ENCODE measurements at regions not wholly inside any gene's neighbourhood (a gene's known extent, or its start where the extent isn't known, plus 50 kb on each side); places are given as distances from the start of the nearest gene placed in this dataset.

GRCh38 chr10:33418301-33418700 is 83.8 kb upstream of the NRP1 start:
- H3K4me3 ChIP-seq (ENCODE audit: insufficient read length, low read depth): no peak overlapping the region
- no peaks in the 10 kb centered on the region for H3K9me3 ChIP-seq (ENCODE audit: insufficient read depth, low read length)
- no peak overlapping the region for H3K9ac ChIP-seq (ENCODE audit: insufficient read length, low read depth)
- H3K27me3 ChIP-seq (ENCODE audit: insufficient read depth, insufficient read length): no peaks in the 10 kb centered on the region
- no peaks in the 10 kb centered on the region for H3K4me1 ChIP-seq (ENCODE audit: insufficient read depth, insufficient read length)
- H3K36me3 ChIP-seq (ENCODE audit: insufficient read depth, insufficient read length, low read length): no peaks in the 10 kb centered on the region
- no peak for TF ChIP-seq YY1 (IDR thresholded peaks at IDR 0.05; ENCODE audit: insufficient read depth, insufficient read length)
- no peak for TF ChIP-seq ZNF274 (IDR thresholded peaks at IDR 0.05; ENCODE audit: low read depth, low read length)
- TF ChIP-seq SUZ12 (IDR thresholded peaks at IDR 0.05; ENCODE audit: extremely low read depth, insufficient read depth, insufficient read length): no peak
- DNase-seq (ENCODE audit: low read depth, low spot score): no peak

DNA sequence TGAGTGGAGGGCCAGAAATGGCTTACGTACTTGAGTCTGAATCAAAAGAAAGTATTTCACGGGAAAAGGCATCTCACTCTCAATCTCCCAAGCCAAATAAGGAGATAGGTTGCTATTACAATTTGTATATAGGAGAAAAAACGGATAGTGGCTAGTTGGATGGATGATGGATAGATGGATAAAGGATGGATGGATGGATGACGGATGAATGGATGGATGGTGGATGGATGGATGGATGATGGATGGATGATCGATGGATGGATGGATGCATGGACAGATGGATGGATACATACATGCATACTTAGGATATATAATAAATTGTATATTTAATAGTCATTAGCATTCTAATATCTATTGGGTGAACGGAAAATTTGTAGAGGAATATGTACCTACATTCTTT is 82.2 kb upstream of the NRP1 start:
- H3K9me3 ChIP-seq (ENCODE audit: insufficient read depth, low read length): no peaks in the 10 kb centered on the region
- no peaks in the 10 kb centered on the region for H3K4me1 ChIP-seq (ENCODE audit: insufficient read depth, insufficient read length)
- H3K4me3 ChIP-seq (ENCODE audit: insufficient read length, low read depth): no peak overlapping the region
- no peaks in the 10 kb centered on the region for H3K36me3 ChIP-seq (ENCODE audit: insufficient read depth, insufficient read length, low read length)
- no peak for TF ChIP-seq SUZ12 (IDR thresholded peaks at IDR 0.05; ENCODE audit: extremely low read depth, insufficient read depth, insufficient read length)
- TF ChIP-seq YY1 (IDR thresholded peaks at IDR 0.05; ENCODE audit: insufficient read depth, insufficient read length): no peak
- no peak for TF ChIP-seq ZNF274 (IDR thresholded peaks at IDR 0.05; ENCODE audit: low read depth, low read length)
- no peak overlapping the region for H3K9ac ChIP-seq (ENCODE audit: insufficient read length, low read depth)
- H3K27me3 ChIP-seq (ENCODE audit: insufficient read depth, insufficient read length): no peaks in the 10 kb centered on the region
- DNase-seq (ENCODE audit: low read depth, low spot score): no peak

DNA sequence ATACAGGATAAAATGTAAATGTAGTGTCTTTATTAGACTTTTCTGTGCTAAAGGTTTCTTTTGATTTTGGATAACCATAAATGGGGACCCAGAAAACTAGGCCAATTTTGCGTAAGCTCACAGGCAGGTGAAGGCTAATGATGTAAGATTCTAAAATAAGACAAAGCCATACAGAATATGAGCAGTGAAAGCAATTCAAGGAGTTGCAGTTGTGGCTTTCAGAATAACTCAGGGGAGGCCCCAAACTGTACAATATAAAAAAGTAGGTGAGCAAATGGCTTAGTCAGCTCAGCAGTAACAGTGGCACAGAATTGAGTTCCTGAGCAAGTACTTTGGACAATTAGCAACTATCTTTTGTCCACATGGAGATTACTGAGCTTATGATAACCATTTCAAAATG is 81.7 kb upstream of the NRP1 start:
- Histone ChIP-seq H3K4me1 (ENCODE audit: insufficient read depth, insufficient read length) (no peaks in the 10 kb centered on the region), H3K27me3 (ENCODE audit: insufficient read depth, insufficient read length) (no peaks in the 10 kb centered on the region), H3K9me3 (ENCODE audit: insufficient read depth, low read length) (no peaks in the 10 kb centered on the region), H3K36me3 (ENCODE audit: insufficient read depth, insufficient read length, low read length) (no peaks in the 10 kb centered on the region), H3K9ac (ENCODE audit: insufficient read length, low read depth) (no peak overlapping the region), H3K4me3 (ENCODE audit: insufficient read length, low read depth) (no peak overlapping the region)
- DNase-seq (ENCODE audit: low read depth, low spot score): no peak
- no peak for TF ChIP-seq SUZ12 (IDR thresholded peaks at IDR 0.05; ENCODE audit: extremely low read depth, insufficient read depth, insufficient read length)
- no peak for TF ChIP-seq ZNF274 (IDR thresholded peaks at IDR 0.05; ENCODE audit: low read depth, low read length)
- no peak for TF ChIP-seq YY1 (IDR thresholded peaks at IDR 0.05; ENCODE audit: insufficient read depth, insufficient read length)

DNA sequence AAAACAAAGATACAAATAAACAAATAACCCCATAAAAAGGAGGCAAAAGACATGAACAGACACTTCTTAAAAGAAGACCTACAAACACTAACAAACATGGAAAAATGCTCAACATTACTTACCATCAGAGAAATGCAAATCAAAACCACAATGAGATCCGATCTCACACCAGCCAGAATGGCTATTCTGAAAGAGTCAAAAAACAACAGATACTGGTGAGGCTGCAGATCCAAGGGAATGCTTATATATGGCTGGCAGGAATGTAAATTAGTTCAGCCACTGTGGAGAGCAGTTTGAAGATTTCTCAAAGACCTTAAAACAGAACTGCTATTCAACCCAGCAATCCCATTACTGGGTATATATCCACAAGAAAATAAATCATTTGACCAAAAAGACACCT is 80.4 kb upstream of the NRP1 start:
- Histone ChIP-seq H3K36me3 (ENCODE audit: insufficient read depth, insufficient read length, low read length) (no peaks in the 10 kb centered on the region), H3K9me3 (ENCODE audit: insufficient read depth, low read length) (no peaks in the 10 kb centered on the region), H3K4me3 (ENCODE audit: insufficient read length, low read depth) (no peak overlapping the region), H3K4me1 (ENCODE audit: insufficient read depth, insufficient read length) (no peaks in the 10 kb centered on the region), H3K27me3 (ENCODE audit: insufficient read depth, insufficient read length) (no peaks in the 10 kb centered on the region), H3K9ac (ENCODE audit: insufficient read length, low read depth) (no peak overlapping the region)
- TF ChIP-seq YY1 (IDR thresholded peaks at IDR 0.05; ENCODE audit: insufficient read depth, insufficient read length) (no peak), ZNF274 (IDR thresholded peaks at IDR 0.05; ENCODE audit: low read depth, low read length) (no peak), SUZ12 (IDR thresholded peaks at IDR 0.05; ENCODE audit: extremely low read depth, insufficient read depth, insufficient read length) (no peak)
- DNase-seq (ENCODE audit: low read depth, low spot score): no peak

- H3K9ac ChIP-seq (ENCODE audit: insufficient read length, low read depth): no peak overlapping the region
- DNase-seq (ENCODE audit: low read depth, low spot score): no peak
- H3K4me3 ChIP-seq (ENCODE audit: insufficient read length, low read depth): no peak overlapping the region
- TF ChIP-seq ZNF274 (IDR thresholded peaks at IDR 0.05; ENCODE audit: low read depth, low read length) (no peak), SUZ12 (IDR thresholded peaks at IDR 0.05; ENCODE audit: extremely low read depth, insufficient read depth, insufficient read length) (no peak), YY1 (IDR thresholded peaks at IDR 0.05; ENCODE audit: insufficient read depth, insufficient read length) (no peak)
- no peaks in the 10 kb centered on the region for H3K9me3 ChIP-seq (ENCODE audit: insufficient read depth, low read length)
- H3K36me3 ChIP-seq (ENCODE audit: insufficient read depth, insufficient read length, low read length): no peaks in the 10 kb centered on the region
- no peaks in the 10 kb centered on the region for H3K4me1 ChIP-seq (ENCODE audit: insufficient read depth, insufficient read length)
- no peaks in the 10 kb centered on the region for H3K27me3 ChIP-seq (ENCODE audit: insufficient read depth, insufficient read length)
Measured at GRCh38 chr10:33412653-33413361, 78.3 kb upstream of the NRP1 start.

- Histone ChIP-seq H3K9me3 (ENCODE audit: insufficient read depth, low read length) (no peaks in the 10 kb centered on the region), H3K4me1 (ENCODE audit: insufficient read depth, insufficient read length) (no peaks in the 10 kb centered on the region), H3K4me3 (ENCODE audit: insufficient read length, low read depth) (no peak overlapping the region), H3K27me3 (ENCODE audit: insufficient read depth, insufficient read length) (no peaks in the 10 kb centered on the region), H3K9ac (ENCODE audit: insufficient read length, low read depth) (no peak overlapping the region), H3K36me3 (ENCODE audit: insufficient read depth, insufficient read length, low read length) (no peaks in the 10 kb centered on the region)
- DNase-seq (ENCODE audit: low read depth, low spot score): no peak
- no peak for TF ChIP-seq YY1 (IDR thresholded peaks at IDR 0.05; ENCODE audit: insufficient read depth, insufficient read length)
- no peak for TF ChIP-seq SUZ12 (IDR thresholded peaks at IDR 0.05; ENCODE audit: extremely low read depth, insufficient read depth, insufficient read length)
- no peak for TF ChIP-seq ZNF274 (IDR thresholded peaks at IDR 0.05; ENCODE audit: low read depth, low read length)
Measured at GRCh38 chr10:33412241-33412640, 77.8 kb upstream of the NRP1 start.

DNA sequence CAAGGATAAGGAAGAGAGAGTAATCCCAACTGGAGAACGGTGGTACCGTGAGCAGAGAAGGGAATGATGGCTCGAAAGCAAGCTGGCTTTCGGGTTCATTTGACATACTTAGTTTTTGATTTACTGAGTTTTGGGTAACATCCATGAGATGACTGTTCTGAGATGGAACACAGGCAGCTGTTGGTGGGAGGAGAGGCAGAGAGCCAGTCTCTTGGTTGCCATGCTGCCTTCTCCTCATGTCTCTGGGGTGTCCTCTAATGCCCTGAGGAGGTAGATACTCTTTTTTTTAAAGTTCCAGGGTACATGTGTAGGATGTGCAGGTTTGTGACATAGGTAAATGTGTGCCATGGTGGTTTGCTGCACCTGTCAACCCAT is 76.4 kb upstream of the NRP1 start:
- H3K4me1 ChIP-seq (ENCODE audit: insufficient read depth, insufficient read length): no peaks in the 10 kb centered on the region
- DNase-seq (ENCODE audit: low read depth, low spot score): no peak
- H3K9me3 ChIP-seq (ENCODE audit: insufficient read depth, low read length): no peaks in the 10 kb centered on the region
- H3K36me3 ChIP-seq (ENCODE audit: insufficient read depth, insufficient read length, low read length): no peaks in the 10 kb centered on the region
- H3K27me3 ChIP-seq (ENCODE audit: insufficient read depth, insufficient read length): no peaks in the 10 kb centered on the region
- no peak overlapping the region for H3K4me3 ChIP-seq (ENCODE audit: insufficient read length, low read depth)
- no peak overlapping the region for H3K9ac ChIP-seq (ENCODE audit: insufficient read length, low read depth)
- TF ChIP-seq SUZ12 (IDR thresholded peaks at IDR 0.05; ENCODE audit: extremely low read depth, insufficient read depth, insufficient read length): no peak
- TF ChIP-seq YY1 (IDR thresholded peaks at IDR 0.05; ENCODE audit: insufficient read depth, insufficient read length): no peak
- TF ChIP-seq ZNF274 (IDR thresholded peaks at IDR 0.05; ENCODE audit: low read depth, low read length): no peak

Data from NT2/D1 (cell line).